OCI-LY7 (cell line): ENCODE measurements at regions not wholly inside any gene's neighbourhood (a gene's known extent, or its start where the extent isn't known, plus 50 kb on each side); places are given as distances from the start of the nearest gene placed in this dataset.

Source experiments
- BruUV-seq: library from RNA; stranded (reverse); fragments of 400-500 nt; replicated peaks from 2 replicates; lab custom pipeline; 2021; lab: Mats Ljungman, UMichigan
- CTCF ChIA-PET: fragments of 300-600 bp; sonication (Branson Sonifier 250); formaldehyde crosslinking; loops from one replicate; lab custom pipeline; 2022; ENCODE audit warnings: antibody characterized with exemption; ENCODE audit not compliant: unreplicated experiment; lab: Charles Lee
- POLR2A ChIA-PET: fragments of 300-600 bp; sonication (Branson Sonifier 250); formaldehyde crosslinking; loops from one replicate; lab custom pipeline; 2022; ENCODE audit warnings: antibody characterized with exemption; lab: Charles Lee
- DNase-seq: peaks from one replicate; pipeline ENCODE4 v3.0.0-alpha.2; 2015; ENCODE audit warnings: low spot score
- H2AFZ ChIP-seq: fragments of 200-600 bp; sonication (generic), shearing (Covaris generic); 2 replicates; pipeline ENCODE4 v1.6.1; 2014; ENCODE audit warnings: mild to moderate bottlenecking, antibody characterized with exemption, low read length, moderate library complexity
- H3K27ac ChIP-seq: fragments of 200-600 bp; sonication (generic); 2 replicates; pipeline ENCODE4 v1.5.1; 2014; ENCODE audit warnings: mixed run types, low read depth, mild to moderate bottlenecking, moderate library complexity, low read length, inconsistent platforms; ENCODE audit not compliant: poor library complexity, severe bottlenecking
- H3K36me3 ChIP-seq: fragments of 200-600 bp; sonication (generic); 2 replicates; pipeline ENCODE4 v1.6.1; 2014; ENCODE audit warnings: mild to moderate bottlenecking, antibody characterized with exemption, low read length, moderate library complexity, mixed read lengths; ENCODE audit not compliant: insufficient read depth
- H3K4me1 ChIP-seq: fragments of 200-600 bp; sonication (generic); 2 replicates; pipeline ENCODE4 v1.5.1; 2014; ENCODE audit warnings: mild to moderate bottlenecking, low read length; ENCODE audit not compliant: insufficient read depth, poor library complexity, severe bottlenecking
- H3K4me2 ChIP-seq: fragments of 200-600 bp; sonication (generic); 2 replicates; pipeline ENCODE4 v1.6.1; 2014; ENCODE audit warnings: mild to moderate bottlenecking, low read length
- H3K4me3 ChIP-seq: fragments of 200-600 bp; sonication (generic); 2 replicates; pipeline ENCODE4 v1.5.1; 2014; ENCODE audit warnings: mild to moderate bottlenecking, low read depth, low read length; ENCODE audit not compliant: poor library complexity, severe bottlenecking
- H3K79me2 ChIP-seq: fragments of 200-600 bp; sonication (generic); 2 replicates; pipeline ENCODE4 v1.6.1; 2016; ENCODE audit warnings: low read depth, mild to moderate bottlenecking, low read length, moderate library complexity, mixed read lengths; ENCODE audit not compliant: insufficient read depth
- H3K9me2 ChIP-seq: fragments of 200-600 bp; sonication (generic); 2 replicates; pipeline ENCODE4 v1.6.1; 2016; ENCODE audit warnings: mild to moderate bottlenecking, low read length, mixed read lengths; ENCODE audit not compliant: insufficient read depth
- H3K9me3 ChIP-seq: fragments of 200-600 bp; sonication (generic); 2 replicates; pipeline ENCODE4 v1.6.1; 2014; ENCODE audit warnings: mild to moderate bottlenecking, mixed run types, low read length, mixed read lengths
- H4K20me1 ChIP-seq: fragments of 200-600 bp; sonication (generic); 2 replicates; pipeline ENCODE4 v1.6.1; 2014; ENCODE audit warnings: mild to moderate bottlenecking, antibody characterized with exemption, low read length, moderate library complexity, mixed read lengths; ENCODE audit not compliant: insufficient read depth
- CTCF ChIP-seq: fragments of 200-600 bp; sonication (generic); conservative IDR thresholded peaks from 2 replicates; pipeline ENCODE4 v1.5.1; 2014; ENCODE audit warnings: mild to moderate bottlenecking, antibody characterized with exemption, low read length, moderate library complexity, mixed read lengths
- EZH2phosphoT487 ChIP-seq: fragments of 200-600 bp; sonication (generic); IDR thresholded peaks from 2 replicates; pipeline ENCODE4 v1.6.1; 2018; ENCODE audit warnings: low read depth, borderline replicate concordance, mild to moderate bottlenecking, mixed run types, antibody characterized with exemption, low read length, moderate library complexity, mixed read lengths
- intact Hi-C: fragments of 100-400 bp; cut with micrococcal nuclease; formaldehyde crosslinking; loops from one replicate; pipeline ENCODE4 v1.10.0; 2022; ENCODE audit not compliant: unreplicated experiment

- POLR2A ChIA-PET, result interaction anchor here (0.9 to 2.6 kb wide), 4 partner anchors 9 to 197 kb away, joined by 3 to 7 read pairs (median 3); no protein-coding TSS in a partner anchor
- H3K4me2 ChIP-seq, result no peak overlapping the region
- DNase-seq, result no peak
- CTCF ChIA-PET, result no interaction called here
- H3K9me3 ChIP-seq, result no peaks in the 10 kb centered on the region
- TF ChIP-seq EZH2phosphoT487 (no peak), CTCF (no peak)
- intact Hi-C loops, result no loop called here
- H3K4me1 ChIP-seq, result peaks cover 6% of the 10 kb centered on the region
- no peak overlapping the region for H3K27ac ChIP-seq
- no peaks in the 10 kb centered on the region for H3K36me3 ChIP-seq
- no TSS peak for BruUV-seq
- peak overlapping the region; percentile 61; the same call in 1 of the 2 replicates for H2AFZ ChIP-seq
- no peak overlapping the region for H3K4me3 ChIP-seq
- H3K9me2 ChIP-seq, result no peaks in the 10 kb centered on the region
- no peaks in the 10 kb centered on the region for H4K20me1 ChIP-seq
- H3K79me2 ChIP-seq, result no peaks in the 10 kb centered on the region
Observed at GRCh38 chr4:140233791-140234696, 80.1 kb upstream of the MAML3 start.

- TF ChIP-seq EZH2phosphoT487, result no peak
- TF ChIP-seq CTCF, result no peak
- no peaks in the 10 kb centered on the region for H3K36me3 ChIP-seq
- ChIA-PET CTCF (no interaction called here), POLR2A (no interaction called here)
- no peak for DNase-seq
- intact Hi-C loops, result no loop called here
- no peaks in the 10 kb centered on the region for H3K4me1 ChIP-seq
- H3K27ac ChIP-seq, result no peak overlapping the region
- no peak overlapping the region for H2AFZ ChIP-seq
- H3K9me3 ChIP-seq, result no peaks in the 10 kb centered on the region
- no peak overlapping the region for H3K4me2 ChIP-seq
- H4K20me1 ChIP-seq, result no peaks in the 10 kb centered on the region
- no peaks in the 10 kb centered on the region for H3K79me2 ChIP-seq
- H3K4me3 ChIP-seq, result no peak overlapping the region
- no TSS peak for BruUV-seq
- no peaks in the 10 kb centered on the region for H3K9me2 ChIP-seq
Observed at GRCh38 chr4:140229881-140230280, 75.9 kb upstream of the MAML3 start.

GRCh38 chr4:140227286-140227685, 73.3 kb upstream of the MAML3 start:
- Histone ChIP-seq H4K20me1 (no peaks in the 10 kb centered on the region), H3K27ac (no peak overlapping the region), H3K9me3 (no peaks in the 10 kb centered on the region), H3K79me2 (no peaks in the 10 kb centered on the region), H3K4me2 (no peak overlapping the region), H3K36me3 (no peaks in the 10 kb centered on the region), H3K9me2 (no peaks in the 10 kb centered on the region), H3K4me1 (no peaks in the 10 kb centered on the region), H3K4me3 (no peak overlapping the region), H2AFZ (no peak overlapping the region)
- intact Hi-C loops, result no loop called here
- no TSS peak for BruUV-seq
- no peak for DNase-seq
- no peak for TF ChIP-seq CTCF
- no peak for TF ChIP-seq EZH2phosphoT487
- POLR2A ChIA-PET, result interaction anchor here (0.5 to 1.2 kb wide), 3 partner anchors 16 to 158 kb away, joined by 3 read pairs; no protein-coding TSS in a partner anchor
- CTCF ChIA-PET, result interaction anchor here (0.6 kb wide), 1 partner anchor 243 kb away, joined by 3 read pairs; no protein-coding TSS in a partner anchor
